ENCODE measurements at regions not wholly inside any gene's neighbourhood (a gene's known extent, or its start where the extent isn't known, plus 50 kb on each side); places are given as distances from the start of the nearest gene placed in this dataset.

GRCh38 chr17:57197466-57198071, 58.8 kb upstream of the MSI2 start:
- TF ChIP-seq CTCF (IDR thresholded peaks at IDR 0.05; ENCODE audit: low read depth, low read length, missing control alignments), result no peak
- H3K4me3 ChIP-seq (ENCODE audit: low read depth, low read length), result no peak overlapping the region
- DNase-seq (ENCODE audit: low read depth), result no peak

- DNase-seq (ENCODE audit: low read depth), result no peak
- TF ChIP-seq CTCF (IDR thresholded peaks at IDR 0.05; ENCODE audit: low read depth, low read length, missing control alignments), result no peak
- no peak overlapping the region for H3K4me3 ChIP-seq (ENCODE audit: low read depth, low read length)
Measured at GRCh38 chr17:57201481-57201880, 54.8 kb upstream of the MSI2 start.

- no peak for TF ChIP-seq CTCF (IDR thresholded peaks at IDR 0.05; ENCODE audit: low read depth, low read length, missing control alignments)
- no peak for DNase-seq (ENCODE audit: low read depth)
- no peak overlapping the region for H3K4me3 ChIP-seq (ENCODE audit: low read depth, low read length)
Measured at GRCh38 chr17:57203040-57203439, 53.3 kb upstream of the MSI2 start.
